Mesenteric fat pad (tissue), 1 donor: ENCODE measurements at regions not wholly inside any gene's neighbourhood (a gene's known extent, or its start where the extent isn't known, plus 50 kb on each side); places are given as distances from the start of the nearest gene placed in this dataset.

Experiments used
- DNase-seq: peaks from one replicate; pipeline ENCODE4 v3.0.0-alpha.2; 2020; ENCODE audit warnings: low spot score
- donor health status: DM: yes; HTN: yes; CAD: no.

DNA sequence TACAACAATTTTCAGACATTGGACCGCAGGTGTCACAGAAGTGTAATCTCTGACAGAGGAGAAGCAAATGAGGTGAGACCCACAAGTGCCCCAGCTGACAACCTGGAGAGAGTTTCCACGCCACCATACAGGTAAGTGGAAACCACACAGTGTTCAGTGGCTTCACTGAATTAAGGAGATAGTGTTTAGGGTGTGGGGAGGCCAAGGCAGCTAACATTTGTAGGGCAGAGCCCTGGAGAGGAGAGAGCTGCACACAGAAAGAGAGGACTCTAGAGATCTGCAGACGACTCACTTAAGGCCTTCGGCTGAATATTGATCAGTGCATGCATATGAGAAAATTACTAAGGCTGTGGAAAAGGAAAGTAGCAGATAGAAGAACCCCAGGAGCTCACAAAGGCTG is 228.9 kb upstream of the TNRC6C start:
- DNase-seq = peak; percentile 8

DNA sequence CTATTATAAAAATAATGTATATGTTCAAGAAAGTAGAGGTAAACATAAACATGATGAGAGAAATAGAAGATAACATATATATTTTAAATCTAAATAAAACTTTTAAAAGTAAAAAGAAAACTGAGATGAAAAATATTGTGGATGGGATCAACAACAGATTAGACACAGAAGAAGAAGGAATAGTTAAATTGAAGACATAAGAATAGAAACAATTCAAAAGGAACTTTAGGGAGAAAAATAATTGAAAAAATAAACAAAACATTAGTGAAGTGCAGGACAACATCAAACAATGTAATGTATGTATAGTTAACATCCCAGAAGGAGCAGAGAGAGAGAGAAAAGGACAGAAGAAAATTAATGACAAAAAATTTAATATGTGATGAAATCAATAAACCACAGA is 228.1 kb upstream of the TNRC6C start:
- DNase-seq = no peak

GRCh38 chr17:77733576-77734296 is 224.8 kb upstream of the TNRC6C start:
- peak; percentile 45 for DNase-seq

DNA sequence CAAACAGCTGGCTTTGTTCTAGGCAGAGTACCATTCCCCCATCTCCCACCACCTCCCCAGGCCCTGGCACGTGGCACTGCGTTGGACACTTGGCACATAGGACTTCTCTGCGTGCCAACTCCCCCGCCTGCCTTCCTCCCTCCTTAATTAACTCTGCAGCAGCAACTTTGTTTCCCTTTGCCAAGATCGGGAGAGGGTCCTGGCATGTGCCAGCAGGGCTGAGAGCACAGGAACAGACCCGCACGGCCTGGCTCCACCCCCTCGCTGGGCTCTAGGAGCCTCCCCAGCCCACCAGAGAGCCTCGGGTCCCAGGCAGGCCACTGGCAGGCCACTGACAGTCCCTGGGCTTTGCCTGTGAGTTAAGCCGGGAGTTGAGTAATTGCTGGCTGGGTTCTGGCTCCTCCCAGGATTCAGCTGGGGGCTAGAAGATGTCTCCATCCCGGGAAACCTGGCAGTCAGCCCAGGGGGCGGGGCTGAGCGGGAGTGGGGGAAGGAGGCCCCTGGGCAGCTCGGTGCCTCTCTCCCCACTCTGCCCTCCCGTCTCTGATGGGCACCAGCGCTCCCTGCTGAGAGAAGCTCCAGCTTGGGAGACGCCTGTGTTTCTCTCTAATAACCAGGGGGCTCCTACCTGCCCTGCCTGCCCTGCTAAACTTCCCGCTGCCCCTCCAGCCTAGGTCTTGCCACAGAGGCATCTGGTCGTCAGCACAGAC is 224.0 kb upstream of the TNRC6C start:
- DNase-seq = peak; percentile 93

- DNase-seq = peak; percentile 85
Observed at GRCh38 chr17:77735081-77735565, 223.4 kb upstream of the TNRC6C start.

DNA sequence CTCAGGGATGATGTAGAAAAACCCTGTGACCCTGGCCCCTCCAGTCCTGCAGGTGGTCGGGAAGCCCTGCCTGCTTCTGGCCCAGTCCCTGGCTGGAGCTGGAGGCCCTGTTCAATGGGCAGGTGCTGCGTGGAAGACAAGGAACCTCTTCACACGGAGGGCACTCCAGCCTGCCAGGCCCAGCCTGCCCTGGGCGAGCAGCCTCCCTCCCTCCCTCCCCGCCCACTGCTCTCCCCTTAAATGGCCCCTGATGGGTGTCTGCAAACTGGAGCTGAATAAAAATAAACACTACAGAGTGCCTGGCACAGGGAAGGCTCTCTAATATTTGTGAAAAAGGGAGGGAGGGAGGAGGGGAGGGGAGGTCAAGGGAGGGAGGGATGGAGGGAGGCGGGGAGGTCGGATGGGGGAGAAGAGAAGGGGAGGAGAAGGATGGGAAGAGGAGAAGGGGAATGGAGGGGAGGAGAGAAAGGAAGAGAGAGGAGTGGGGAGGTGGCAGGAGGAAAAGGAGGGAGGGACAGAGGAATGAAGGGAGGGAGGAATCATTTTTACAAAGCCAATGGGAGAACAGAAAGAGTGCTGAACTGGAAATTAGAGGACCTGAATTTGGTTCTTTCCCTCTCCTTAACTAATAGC is 222.8 kb upstream of the TNRC6C start:
- peak; percentile 64 for DNase-seq

GRCh38 chr17:77736199-77736585 is 222.3 kb upstream of the TNRC6C start:
- peak; percentile 78 for DNase-seq

DNA sequence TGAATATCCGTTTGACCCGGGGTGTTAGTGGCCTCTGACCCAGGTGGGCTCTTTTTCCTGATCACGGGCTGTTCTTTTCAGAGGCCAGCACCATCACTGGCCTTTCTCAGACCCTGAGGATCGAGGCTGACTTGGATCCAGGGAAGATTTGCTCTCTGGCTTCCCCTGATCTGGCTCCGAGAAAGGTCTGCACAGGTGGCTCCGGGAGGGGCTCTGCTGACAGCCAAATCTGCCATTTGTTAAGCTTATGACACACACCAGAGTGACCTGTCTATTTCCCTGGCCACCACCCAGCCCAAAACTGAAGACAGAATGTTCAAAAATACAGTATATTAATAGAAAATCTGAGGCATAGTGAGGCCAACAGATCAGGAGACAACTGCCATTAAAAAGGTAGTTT is 221.8 kb upstream of the TNRC6C start:
- DNase-seq = peak; percentile 62

DNA sequence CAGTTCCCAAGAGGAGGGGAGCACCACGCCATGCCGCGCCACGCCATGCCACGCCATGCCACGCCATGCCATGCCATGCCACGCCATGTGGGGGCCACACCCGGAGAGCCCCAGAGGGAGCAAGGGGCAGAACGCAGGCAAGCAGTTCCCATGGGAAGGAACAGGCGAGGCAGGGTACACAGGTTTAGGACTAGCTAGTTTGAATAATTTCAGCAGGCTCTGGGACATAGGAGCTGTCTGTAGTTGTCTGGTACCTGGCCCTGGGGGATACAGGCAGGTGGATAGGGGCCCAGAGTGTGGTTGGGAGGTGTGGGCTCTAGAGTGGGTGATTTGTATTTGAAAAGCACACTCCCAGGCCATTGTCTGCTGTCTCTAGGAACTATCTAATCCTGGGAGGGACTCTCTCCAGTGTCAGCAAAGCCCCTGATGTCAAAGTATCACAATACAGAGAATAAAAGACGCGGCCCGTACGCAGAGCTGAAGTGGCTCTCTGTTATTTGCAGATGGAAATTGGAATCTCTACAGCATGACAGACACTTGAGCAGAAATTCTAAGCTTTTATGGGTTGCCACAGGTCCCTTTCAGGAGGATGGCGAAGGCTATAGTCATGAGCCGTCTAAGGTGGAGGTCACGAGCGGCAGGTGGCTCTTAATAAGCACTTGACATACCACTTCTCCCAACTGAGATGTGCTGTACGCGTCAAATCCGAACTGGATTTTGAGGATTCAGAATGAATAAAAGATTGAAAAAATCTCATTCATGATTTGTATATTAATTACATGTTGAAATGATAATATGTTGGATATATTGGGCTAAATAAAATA is 220.8 kb upstream of the TNRC6C start:
- DNase-seq = peak; percentile 62

GRCh38 chr17:77738751-77739531 is 219.6 kb upstream of the TNRC6C start:
- peak; percentile 69 for DNase-seq

DNA sequence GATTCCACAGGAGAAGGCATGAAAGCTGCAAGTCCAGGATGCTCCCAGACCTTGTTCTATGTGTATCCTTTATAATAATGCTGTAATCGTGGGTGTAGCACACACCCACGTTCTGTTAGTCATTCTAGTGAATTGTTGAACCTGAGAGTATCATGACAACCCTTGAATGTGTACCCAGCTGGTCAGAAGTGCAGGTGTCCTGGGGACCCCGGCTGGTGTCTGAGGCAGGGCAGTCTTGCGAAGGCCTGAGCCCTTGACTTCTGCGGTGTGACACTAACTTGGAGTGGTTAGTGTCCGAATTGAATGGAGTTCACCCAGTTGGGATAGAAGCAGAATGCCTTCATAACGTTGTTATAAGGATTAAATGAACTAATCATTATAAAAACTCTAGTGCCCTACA is 218.0 kb upstream of the TNRC6C start:
- DNase-seq = peak; percentile 20

- DNase-seq = peak; percentile 74
Observed at GRCh38 chr17:77741109-77741508, 217.4 kb upstream of the TNRC6C start.

GRCh38 chr17:77742579-77742978 is 215.9 kb upstream of the TNRC6C start:
- DNase-seq = peak; percentile 47

DNA sequence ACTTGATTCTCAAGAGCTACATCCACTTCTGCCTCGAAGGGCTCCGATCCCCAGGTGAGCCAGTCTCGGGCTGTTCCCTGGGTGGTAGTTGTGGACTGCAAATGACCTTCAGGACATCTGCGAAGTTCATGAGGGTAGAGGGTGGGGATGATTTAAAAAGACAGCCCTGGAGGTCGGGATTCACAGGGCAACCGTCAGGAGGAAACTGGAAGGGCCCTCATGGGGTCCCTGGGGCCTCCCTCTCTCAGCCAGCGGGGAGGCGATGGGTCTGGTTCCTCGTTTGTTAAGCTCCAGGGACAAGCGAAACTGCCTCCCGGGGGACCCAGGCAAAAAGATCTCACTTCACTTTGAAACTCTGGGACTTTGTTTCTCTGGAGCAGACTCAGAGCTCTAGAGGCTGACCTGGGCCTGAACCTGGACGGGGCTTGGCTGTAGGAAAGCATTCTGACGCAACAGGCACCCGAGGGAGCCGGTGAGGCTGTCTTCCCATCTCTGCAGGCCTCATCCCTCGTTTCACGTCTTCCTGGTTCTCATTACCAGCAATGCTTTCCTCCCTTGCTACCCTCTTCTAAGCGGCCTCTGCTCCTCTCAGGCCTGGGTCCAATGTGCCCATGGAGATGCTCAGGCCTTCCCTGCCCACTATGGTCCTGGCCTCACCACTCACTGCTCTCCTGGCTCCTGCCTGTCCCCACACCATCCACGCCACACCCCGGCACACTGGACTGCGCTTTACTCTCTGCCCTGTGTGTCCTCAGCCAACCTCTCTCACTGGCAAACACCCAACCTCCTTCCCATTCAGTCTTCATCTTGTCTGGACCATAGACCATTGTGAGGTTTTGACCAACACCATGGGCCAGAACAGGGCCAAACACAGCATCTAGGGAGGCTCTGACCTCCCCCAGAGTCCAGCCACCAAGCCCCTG is 214.2 kb upstream of the TNRC6C start:
- peak; percentile 83 for DNase-seq

DNA sequence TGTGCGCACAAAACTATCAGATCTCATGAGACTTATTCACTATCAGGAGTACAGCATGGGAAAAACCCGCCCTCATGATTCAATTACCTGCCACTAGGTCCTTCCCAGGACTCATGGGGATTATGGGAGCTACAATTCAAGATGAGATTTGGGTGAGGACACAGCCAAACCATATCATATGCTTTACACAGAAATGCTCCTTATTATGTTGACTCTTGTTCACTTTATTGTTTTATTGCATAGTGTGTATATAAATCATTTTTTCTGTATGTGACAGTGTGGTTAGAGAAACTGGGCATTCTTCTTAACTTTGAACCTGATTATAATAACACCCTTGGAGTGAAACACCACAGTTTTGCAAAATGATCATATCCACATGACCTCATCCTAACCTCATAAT is 212.8 kb upstream of the TNRC6C start:
- no peak for DNase-seq

GRCh38 chr17:77746393-77746792 is 212.1 kb upstream of the TNRC6C start:
- DNase-seq = peak; percentile 65

- peak; percentile 53 for DNase-seq
Observed at GRCh38 chr17:77746896-77747554, 211.5 kb upstream of the TNRC6C start.

DNA sequence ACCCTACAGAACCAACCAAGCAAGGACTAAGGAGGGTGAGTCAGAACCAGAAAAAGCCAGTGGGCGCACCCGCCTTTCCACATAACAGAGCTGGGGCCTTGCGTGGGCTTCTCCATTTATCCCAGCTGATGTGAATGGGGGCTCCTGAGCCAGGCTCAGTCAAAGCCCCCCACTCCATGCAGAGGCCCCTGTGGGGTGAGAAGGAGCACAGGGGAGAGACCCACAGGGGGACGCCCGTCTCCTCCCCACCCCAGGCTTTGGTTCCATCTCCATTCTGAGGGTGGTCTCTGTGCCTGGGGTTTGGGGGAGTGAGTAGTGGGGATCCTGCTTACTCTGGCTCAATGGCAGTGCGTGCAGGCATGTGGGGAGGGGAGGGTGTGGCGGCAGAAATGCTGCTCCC is 210.1 kb upstream of the TNRC6C start:
- DNase-seq = peak; percentile 41

GRCh38 chr17:77749321-77749751 is 209.2 kb upstream of the TNRC6C start:
- DNase-seq = peak; percentile 71
